Testis (tissue), 2 donors: ENCODE measurements at regions not wholly inside any gene's neighbourhood (a gene's known extent, or its start where the extent isn't known, plus 50 kb on each side); places are given as distances from the start of the nearest gene placed in this dataset.

Experiments used
- CTCF ChIP-seq, 3 experiments: fragments of 450-650 bp in 2 of 3; fragments of 200-600 bp in 1 of 3; sonication (generic) in 1 of 3; IDR thresholded peaks; one replicate each; pipeline ENCODE4 v1.5.1; 2016 to 2019; ENCODE audit warnings: antibody characterized with exemption in 3 of 3, mild to moderate bottlenecking in 2 of 3, moderate library complexity in 1 of 3
- POLR2A ChIP-seq: fragments of 450-650 bp; IDR thresholded peaks from one replicate; pipeline ENCODE4 v1.6.1; 2017; ENCODE audit warnings: antibody characterized with exemption, mild to moderate bottlenecking, moderate library complexity

- TF ChIP-seq CTCF (IDR thresholded peaks at IDR 0.05) (no peak), POLR2A (no peak)
Measured at GRCh38 chr4:111890412-111890811, 254.8 kb upstream of the FAM241A start.
